ENCODE measurements at regions not wholly inside any gene's neighbourhood (a gene's known extent, or its start where the extent isn't known, plus 50 kb on each side); places are given as distances from the start of the nearest gene placed in this dataset.
A peak's percentile ranks its signal among the peaks of the same experiment; 100 is the strongest.

DNA sequence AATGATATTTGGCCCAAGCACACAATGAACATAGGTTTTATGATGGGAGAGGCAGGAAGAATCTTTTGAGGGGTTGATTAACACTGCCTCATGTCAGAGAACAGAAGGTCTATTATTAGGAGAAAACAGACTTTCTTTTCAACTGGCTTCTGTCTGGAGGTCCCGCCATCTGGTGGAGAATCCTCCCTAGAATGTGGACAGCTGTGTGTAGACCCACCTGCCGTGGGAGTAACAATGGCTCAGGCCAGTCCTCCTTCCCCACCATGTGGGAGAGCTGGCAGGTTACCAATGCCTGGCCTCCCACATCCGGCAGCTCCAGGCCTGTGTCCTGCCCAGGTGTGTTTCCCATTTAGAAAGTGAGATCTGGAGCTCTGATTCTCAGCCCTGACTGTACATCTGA is 70.4 kb upstream of the AOAH start:
- H3K27me3 ChIP-seq (ENCODE audit: control insufficient read depth, insufficient read depth, low read length), result no peaks in the 10 kb centered on the region
- H3K36me3 ChIP-seq (ENCODE audit: control insufficient read depth in 2 of 3, insufficient read depth in 3 of 3, low read length in 3 of 3), result no peaks in the 10 kb centered on the region
- H3K27ac ChIP-seq (ENCODE audit: low read depth in 2 of 2, low read length in 2 of 2), result peak overlapping the region; percentile 75 to 81
- no peak for FAIRE-seq
- intact Hi-C loops (cut with DNase I), result no loop called here
- no peak overlapping the region for H3K9ac ChIP-seq (ENCODE audit: low read length in 3 of 3)
- H3K4me1 ChIP-seq (ENCODE audit: control insufficient read depth in 2 of 3, insufficient read depth in 2 of 3, low read depth in 1 of 3, low read length in 3 of 3), result peaks cover 0 to 17% (median 2%) of the 10 kb centered on the region in 3 donors
- TF ChIP-seq CTCF (IDR thresholded peaks at IDR 0.05; ENCODE audit: borderline replicate concordance, extremely low read depth, insufficient read depth), result no peak
- H3K4me3 ChIP-seq (ENCODE audit: low read length in 3 of 3), result no peak overlapping the region
- no peaks in the 10 kb centered on the region for H3K9me3 ChIP-seq (ENCODE audit: control insufficient read depth in 2 of 3, insufficient read depth in 1 of 3, low read length in 3 of 3)
- DNase-seq, result peak in 2 of 5 donors; percentile 32 to 33

DNA sequence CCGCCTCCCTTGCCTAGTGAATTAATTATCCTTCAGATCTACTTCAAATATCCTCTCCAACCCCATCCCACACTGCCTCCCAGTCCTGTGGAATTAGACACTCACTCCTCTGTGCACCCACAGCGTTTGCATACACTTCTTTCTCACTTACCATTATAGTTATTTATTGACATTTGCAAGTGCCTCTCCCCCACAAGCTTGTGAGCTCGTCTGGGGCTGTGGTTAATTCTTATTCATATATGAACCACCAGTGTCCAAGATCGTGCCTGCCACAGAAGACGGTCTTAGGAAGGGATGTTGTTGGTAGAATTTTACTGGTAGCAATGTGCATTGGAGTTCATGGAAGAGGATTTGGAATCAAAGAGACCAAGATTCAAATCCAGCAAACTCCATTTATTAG is 68.1 kb upstream of the AOAH start:
- H3K9ac ChIP-seq (ENCODE audit: low read length in 3 of 3), result no peak overlapping the region
- intact Hi-C loops (cut with DNase I), result no loop called here
- H3K36me3 ChIP-seq (ENCODE audit: control insufficient read depth in 2 of 3, insufficient read depth in 3 of 3, low read length in 3 of 3), result no peaks in the 10 kb centered on the region
- DNase-seq (peak in 1 of 5 donors; percentile 20), FAIRE-seq (no peak)
- no peak overlapping the region for H3K27ac ChIP-seq (ENCODE audit: low read depth in 2 of 2, low read length in 2 of 2)
- no peaks in the 10 kb centered on the region for H3K9me3 ChIP-seq (ENCODE audit: control insufficient read depth in 2 of 3, insufficient read depth in 1 of 3, low read length in 3 of 3)
- no peak for TF ChIP-seq CTCF (IDR thresholded peaks at IDR 0.05; ENCODE audit: borderline replicate concordance, extremely low read depth, insufficient read depth)
- peaks cover 0 to 16% (median 2%) of the 10 kb centered on the region in 3 donors for H3K4me1 ChIP-seq (ENCODE audit: control insufficient read depth in 2 of 3, insufficient read depth in 2 of 3, low read depth in 1 of 3, low read length in 3 of 3)
- H3K27me3 ChIP-seq (ENCODE audit: control insufficient read depth, insufficient read depth, low read length), result no peaks in the 10 kb centered on the region
- H3K4me3 ChIP-seq (ENCODE audit: low read length in 3 of 3), result no peak overlapping the region

DNA sequence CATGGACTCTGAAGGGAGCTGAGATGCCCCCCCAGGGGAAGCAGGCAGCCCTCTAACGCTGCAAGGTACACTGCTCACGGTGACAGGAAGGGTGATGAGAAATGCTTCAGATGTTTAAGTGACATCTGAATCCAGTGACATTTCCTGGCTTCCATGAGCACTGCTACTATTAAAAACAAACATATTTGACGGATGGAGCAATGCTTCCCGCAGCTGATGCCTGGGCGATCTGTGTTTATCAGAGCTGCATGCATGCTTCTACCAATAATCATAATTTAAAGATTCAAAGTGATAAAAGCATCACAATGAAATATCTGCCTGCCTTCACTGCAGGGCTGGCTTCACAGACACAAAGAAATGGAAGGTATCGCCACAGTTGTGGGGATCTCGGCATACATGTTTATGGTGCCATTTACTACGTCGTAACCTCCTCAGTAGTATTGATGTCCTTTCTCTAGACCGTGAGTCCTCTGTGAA is 66.1 kb upstream of the AOAH start:
- H3K4me1 ChIP-seq (ENCODE audit: control insufficient read depth in 2 of 3, insufficient read depth in 2 of 3, low read depth in 1 of 3, low read length in 3 of 3), result peaks cover 0 to 5% (median 0%) of the 10 kb centered on the region in 3 donors
- no peak for FAIRE-seq
- no peaks in the 10 kb centered on the region for H3K36me3 ChIP-seq (ENCODE audit: control insufficient read depth in 2 of 3, insufficient read depth in 3 of 3, low read length in 3 of 3)
- no peak overlapping the region for H3K27ac ChIP-seq (ENCODE audit: low read depth in 2 of 2, low read length in 2 of 2)
- H3K9me3 ChIP-seq (ENCODE audit: control insufficient read depth in 2 of 3, insufficient read depth in 1 of 3, low read length in 3 of 3), result no peaks in the 10 kb centered on the region
- no peak overlapping the region for H3K9ac ChIP-seq (ENCODE audit: low read length in 3 of 3)
- H3K4me3 ChIP-seq (ENCODE audit: low read length in 3 of 3), result no peak overlapping the region
- intact Hi-C loops (cut with DNase I), result no loop called here
- DNase-seq, result peak in 1 of 5 donors; percentile 34
- no peak for TF ChIP-seq CTCF (IDR thresholded peaks at IDR 0.05; ENCODE audit: borderline replicate concordance, extremely low read depth, insufficient read depth)
- H3K27me3 ChIP-seq (ENCODE audit: control insufficient read depth, insufficient read depth, low read length), result no peaks in the 10 kb centered on the region

Data from kidney (tissue), 13 donors.